ENCODE measurements at regions not wholly inside any gene's neighbourhood (a gene's known extent, or its start where the extent isn't known, plus 50 kb on each side); places are given as distances from the start of the nearest gene placed in this dataset.

GRCh38 chr5:74326571-74327338 is 313.8 kb downstream of the ENC1 start:
- H3K4me3 Mint-ChIP-seq: 0 out of 2 replicates have a peak overlapping the region, but pooled peaks have one; percentile 22
- H3K27ac Mint-ChIP-seq: peak overlapping the region; percentile 71
- H3K27me3 Mint-ChIP-seq (ENCODE audit: insufficient read depth): peaks cover 6% of the 10 kb centered on the region; the same call in 1 of the 2 replicates
- peaks cover 29% of the 10 kb centered on the region for H3K4me1 Mint-ChIP-seq (ENCODE audit: low read depth)
- DNase-seq: peak; percentile 89
- no peaks in the 10 kb centered on the region for H3K9me3 Mint-ChIP-seq
- no peak for TF ChIP-seq CTCF (IDR thresholded peaks at IDR 0.05)
- no peaks in the 10 kb centered on the region; the same call in 1 of the 2 replicates for H3K36me3 Mint-ChIP-seq (ENCODE audit: low read depth)

GRCh38 chr5:74325866-74326265 is 314.7 kb downstream of the ENC1 start:
- Mint-ChIP-seq H3K9me3 (no peaks in the 10 kb centered on the region), H3K27me3 (ENCODE audit: insufficient read depth) (peaks cover 3% of the 10 kb centered on the region; the same call in 1 of the 2 replicates), H3K27ac (no peak overlapping the region), H3K36me3 (ENCODE audit: low read depth) (no peaks in the 10 kb centered on the region; the same call in 1 of the 2 replicates), H3K4me3 (no peak overlapping the region), H3K4me1 (ENCODE audit: low read depth) (peaks cover 29% of the 10 kb centered on the region)
- DNase-seq: peak; percentile 28
- no peak for TF ChIP-seq CTCF (IDR thresholded peaks at IDR 0.05)

- H3K27me3 Mint-ChIP-seq (ENCODE audit: insufficient read depth): peaks cover 2% of the 10 kb centered on the region; the same call in 1 of the 2 replicates
- TF ChIP-seq CTCF (IDR thresholded peaks at IDR 0.05): no peak
- no peak for DNase-seq
- no peak overlapping the region for H3K4me3 Mint-ChIP-seq
- H3K36me3 Mint-ChIP-seq (ENCODE audit: low read depth): no peaks in the 10 kb centered on the region; the same call in 1 of the 2 replicates
- no peak overlapping the region for H3K27ac Mint-ChIP-seq
- H3K9me3 Mint-ChIP-seq: no peaks in the 10 kb centered on the region
- peaks cover 29% of the 10 kb centered on the region for H3K4me1 Mint-ChIP-seq (ENCODE audit: low read depth)
These were observed 316.0 kb downstream of the ENC1 start for GRCh38 chr5:74324556-74324955.

GRCh38 chr5:74322944-74323343 is 317.6 kb downstream of the ENC1 start:
- Mint-ChIP-seq H3K27me3 (ENCODE audit: insufficient read depth) (peaks cover 2% of the 10 kb centered on the region; the same call in 1 of the 2 replicates), H3K4me3 (no peak overlapping the region), H3K27ac (no peak overlapping the region), H3K9me3 (no peaks in the 10 kb centered on the region), H3K36me3 (ENCODE audit: low read depth) (no peaks in the 10 kb centered on the region; the same call in 1 of the 2 replicates), H3K4me1 (ENCODE audit: low read depth) (peaks cover 42% of the 10 kb centered on the region)
- TF ChIP-seq CTCF (IDR thresholded peaks at IDR 0.05): peak; percentile 49
- DNase-seq: no peak

- peaks cover 2% of the 10 kb centered on the region; the same call in 1 of the 2 replicates for H3K27me3 Mint-ChIP-seq (ENCODE audit: insufficient read depth)
- DNase-seq: no peak
- no peak for TF ChIP-seq CTCF (IDR thresholded peaks at IDR 0.05)
- H3K27ac Mint-ChIP-seq: no peak overlapping the region; the same call in 1 of the 2 replicates
- H3K4me1 Mint-ChIP-seq (ENCODE audit: low read depth): peaks cover 41% of the 10 kb centered on the region
- H3K9me3 Mint-ChIP-seq: no peaks in the 10 kb centered on the region
- no peaks in the 10 kb centered on the region; the same call in 1 of the 2 replicates for H3K36me3 Mint-ChIP-seq (ENCODE audit: low read depth)
- no peak overlapping the region for H3K4me3 Mint-ChIP-seq
These were observed 318.3 kb downstream of the ENC1 start for GRCh38 chr5:74322191-74322590.
